ENCODE measurements at regions not wholly inside any gene's neighbourhood (a gene's known extent, or its start where the extent isn't known, plus 50 kb on each side); places are given as distances from the start of the nearest gene placed in this dataset.

GRCh38 chr12:124211753-124212152 lies 83.1 kb upstream of the RFLNA start:
- Mint-ChIP-seq H3K4me1 (ENCODE audit: low read depth) (no peaks in the 10 kb centered on the region), H3K9me3 (peaks cover 19% of the 10 kb centered on the region), H3K36me3 (ENCODE audit: low read depth) (peaks cover 5% of the 10 kb centered on the region), H3K27me3 (ENCODE audit: insufficient read depth) (peaks cover 44% of the 10 kb centered on the region), H3K4me3 (no peak overlapping the region), H3K27ac (no peak overlapping the region)
- DNase-seq, result no peak
- TF ChIP-seq, protein P1, sequence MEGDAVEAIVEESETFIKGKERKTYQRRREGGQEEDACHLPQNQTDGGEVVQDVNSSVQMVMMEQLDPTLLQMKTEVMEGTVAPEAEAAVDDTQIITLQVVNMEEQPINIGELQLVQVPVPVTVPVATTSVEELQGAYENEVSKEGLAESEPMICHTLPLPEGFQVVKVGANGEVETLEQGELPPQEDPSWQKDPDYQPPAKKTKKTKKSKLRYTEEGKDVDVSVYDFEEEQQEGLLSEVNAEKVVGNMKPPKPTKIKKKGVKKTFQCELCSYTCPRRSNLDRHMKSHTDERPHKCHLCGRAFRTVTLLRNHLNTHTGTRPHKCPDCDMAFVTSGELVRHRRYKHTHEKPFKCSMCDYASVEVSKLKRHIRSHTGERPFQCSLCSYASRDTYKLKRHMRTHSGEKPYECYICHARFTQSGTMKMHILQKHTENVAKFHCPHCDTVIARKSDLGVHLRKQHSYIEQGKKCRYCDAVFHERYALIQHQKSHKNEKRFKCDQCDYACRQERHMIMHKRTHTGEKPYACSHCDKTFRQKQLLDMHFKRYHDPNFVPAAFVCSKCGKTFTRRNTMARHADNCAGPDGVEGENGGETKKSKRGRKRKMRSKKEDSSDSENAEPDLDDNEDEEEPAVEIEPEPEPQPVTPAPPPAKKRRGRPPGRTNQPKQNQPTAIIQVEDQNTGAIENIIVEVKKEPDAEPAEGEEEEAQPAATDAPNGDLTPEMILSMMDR (IDR thresholded peaks at IDR 0.05), result no peak

GRCh38 chr12:124213666-124214347 lies 81.1 kb upstream of the RFLNA start:
- H3K9me3 Mint-ChIP-seq, result peaks cover 18% of the 10 kb centered on the region
- DNase-seq, result no peak
- TF ChIP-seq, protein P1 (IDR thresholded peaks at IDR 0.05), result no peak
- H3K4me3 Mint-ChIP-seq, result no peak overlapping the region
- H3K36me3 Mint-ChIP-seq (ENCODE audit: low read depth), result peaks cover 5% of the 10 kb centered on the region
- H3K27me3 Mint-ChIP-seq (ENCODE audit: insufficient read depth), result peaks cover 35% of the 10 kb centered on the region
- no peak overlapping the region for H3K27ac Mint-ChIP-seq
- no peaks in the 10 kb centered on the region for H3K4me1 Mint-ChIP-seq (ENCODE audit: low read depth)

DNA sequence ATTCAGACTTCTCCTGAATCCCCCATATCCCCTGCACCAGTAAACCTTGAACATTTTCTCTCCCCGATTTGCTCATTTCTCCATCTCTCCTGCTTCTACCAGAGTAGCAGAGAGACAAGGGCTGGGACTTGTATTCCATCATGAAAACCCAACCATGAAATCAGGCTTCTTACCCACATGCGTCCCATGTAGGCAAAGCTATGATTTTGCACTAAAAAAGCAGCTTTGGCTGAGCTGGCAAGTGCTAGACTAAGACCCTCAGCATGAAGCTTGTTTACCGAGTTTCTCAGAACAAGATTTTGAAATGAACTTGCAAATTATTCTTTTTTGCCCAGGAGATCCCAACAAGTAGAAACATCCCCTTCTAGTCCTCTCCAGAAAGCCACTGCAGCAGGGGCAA lies 80.3 kb upstream of the RFLNA start:
- no peak for DNase-seq
- Mint-ChIP-seq H3K36me3 (ENCODE audit: low read depth) (peaks cover 5% of the 10 kb centered on the region), H3K27ac (no peak overlapping the region), H3K4me3 (no peak overlapping the region), H3K9me3 (peaks cover 18% of the 10 kb centered on the region), H3K27me3 (ENCODE audit: insufficient read depth) (peaks cover 30% of the 10 kb centered on the region), H3K4me1 (ENCODE audit: low read depth) (no peaks in the 10 kb centered on the region)
- TF ChIP-seq, protein P1 (IDR thresholded peaks at IDR 0.05), result no peak

GRCh38 chr12:124216966-124217365 lies 77.9 kb upstream of the RFLNA start:
- no peak for DNase-seq
- Mint-ChIP-seq H3K36me3 (ENCODE audit: low read depth) (peaks cover 5% of the 10 kb centered on the region), H3K4me1 (ENCODE audit: low read depth) (no peaks in the 10 kb centered on the region), H3K9me3 (peaks cover 37% of the 10 kb centered on the region), H3K27me3 (ENCODE audit: insufficient read depth) (peaks cover 25% of the 10 kb centered on the region), H3K4me3 (no peak overlapping the region), H3K27ac (no peak overlapping the region)
- TF ChIP-seq, protein P1 (IDR thresholded peaks at IDR 0.05), result no peak

- TF ChIP-seq, protein P1 (IDR thresholded peaks at IDR 0.05), result no peak
- no peaks in the 10 kb centered on the region for H3K4me1 Mint-ChIP-seq (ENCODE audit: low read depth)
- peaks cover 31% of the 10 kb centered on the region for H3K27me3 Mint-ChIP-seq (ENCODE audit: insufficient read depth)
- H3K27ac Mint-ChIP-seq, result no peak overlapping the region
- peaks cover 38% of the 10 kb centered on the region for H3K9me3 Mint-ChIP-seq
- H3K4me3 Mint-ChIP-seq, result peak overlapping the region; percentile 55; the same call in 1 of the 2 replicates
- no peak for DNase-seq
- peaks cover 5% of the 10 kb centered on the region for H3K36me3 Mint-ChIP-seq (ENCODE audit: low read depth)
These were observed 77.2 kb upstream of the RFLNA start for GRCh38 chr12:124217508-124218242.

Data from HFFc6 (cell line).